ENCODE measurements at regions not wholly inside any gene's neighbourhood (a gene's known extent, or its start where the extent isn't known, plus 50 kb on each side); places are given as distances from the start of the nearest gene placed in this dataset.
A peak's percentile ranks its signal among the peaks of the same experiment; 100 is the strongest.

- Mint-ChIP-seq H3K36me3 (ENCODE audit: unreplicated experiment) (no peaks in the 10 kb centered on the region), H3K4me3 (ENCODE audit: unreplicated experiment) (no peak overlapping the region), H3K4me1 (ENCODE audit: low read depth, unreplicated experiment) (peaks cover 17% of the 10 kb centered on the region), H3K27me3 (ENCODE audit: unreplicated experiment) (peaks cover 2% of the 10 kb centered on the region), H3K27ac (ENCODE audit: unreplicated experiment) (peak overlapping the region; percentile 71), H3K9me3 (ENCODE audit: unreplicated experiment) (peaks cover 5% of the 10 kb centered on the region)
- no peak for TF ChIP-seq CTCF (IDR thresholded peaks at IDR 0.05; ENCODE audit: partially characterized antibody, unreplicated experiment)
- DNase-seq: no peak
Measured at GRCh38 chr10:120799849-120800248, 51.3 kb upstream of the WDR11 start.

GRCh38 chr10:120800528-120801323, 50.4 kb upstream of the WDR11 start:
- no peak for TF ChIP-seq CTCF (IDR thresholded peaks at IDR 0.05; ENCODE audit: partially characterized antibody, unreplicated experiment)
- H3K27me3 Mint-ChIP-seq (ENCODE audit: unreplicated experiment): peaks cover 2% of the 10 kb centered on the region
- H3K4me1 Mint-ChIP-seq (ENCODE audit: low read depth, unreplicated experiment): peaks cover 15% of the 10 kb centered on the region
- no peak overlapping the region for H3K27ac Mint-ChIP-seq (ENCODE audit: unreplicated experiment)
- peaks cover 5% of the 10 kb centered on the region for H3K9me3 Mint-ChIP-seq (ENCODE audit: unreplicated experiment)
- H3K36me3 Mint-ChIP-seq (ENCODE audit: unreplicated experiment): no peaks in the 10 kb centered on the region
- no peak for DNase-seq
- no peak overlapping the region for H3K4me3 Mint-ChIP-seq (ENCODE audit: unreplicated experiment)
